HFF-Myc (cell line): ENCODE measurements at regions not wholly inside any gene's neighbourhood (a gene's known extent, or its start where the extent isn't known, plus 50 kb on each side); places are given as distances from the start of the nearest gene placed in this dataset.

Source experiments
- DNase-seq: peaks from one replicate; pipeline ENCODE4 v3.0.0-alpha.2; 2011; ENCODE audit warnings: low read depth; ENCODE audit errors: extremely low read depth
- H3K4me3 ChIP-seq: replicated peaks from 2 replicates; pipeline ENCODE4 v1.5.1; 2011; ENCODE audit warnings: low read depth, mild to moderate bottlenecking, control low read depth, low read length
- TF ChIP-seq, protein P1 (sequence below): IDR thresholded peaks from 2 replicates; pipeline ENCODE4 v1.5.1; 2012; ENCODE audit warnings: mild to moderate bottlenecking, low read depth, low read length, control low read depth; ENCODE audit errors: missing control alignments

DNA sequence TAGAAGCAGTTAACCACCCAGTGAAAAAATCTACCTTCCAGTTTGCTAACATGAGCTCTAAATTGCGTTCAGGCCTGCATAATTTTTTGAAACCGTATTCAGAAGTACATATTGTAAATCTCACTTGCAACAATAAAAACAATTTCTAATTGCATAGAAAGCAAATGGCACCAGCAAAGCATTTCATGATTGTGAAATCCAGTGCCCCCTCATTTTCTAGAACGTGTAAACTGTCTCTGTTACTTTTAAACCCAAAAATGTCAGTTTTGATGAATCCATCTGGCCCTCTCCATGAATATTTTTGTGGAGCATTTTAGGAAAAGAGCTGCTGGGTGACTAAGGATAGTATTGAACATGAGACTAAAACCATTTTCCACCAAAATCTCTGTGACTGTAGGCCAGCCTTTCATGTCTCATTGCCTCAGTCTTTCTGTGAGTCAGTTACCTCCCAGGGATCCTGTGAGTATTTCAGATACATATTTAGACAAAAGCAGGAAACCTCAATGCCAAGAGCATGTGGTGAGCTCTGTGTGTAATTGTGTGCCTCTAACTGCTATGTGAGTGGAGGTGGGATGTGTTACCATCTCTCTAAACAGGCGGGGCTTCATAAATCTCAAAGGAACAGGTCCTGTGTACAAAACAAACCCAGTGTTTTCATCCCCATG lies 477.8 kb upstream of the DCC start:
- no peak overlapping the region for H3K4me3 ChIP-seq
- TF ChIP-seq, protein P1, sequence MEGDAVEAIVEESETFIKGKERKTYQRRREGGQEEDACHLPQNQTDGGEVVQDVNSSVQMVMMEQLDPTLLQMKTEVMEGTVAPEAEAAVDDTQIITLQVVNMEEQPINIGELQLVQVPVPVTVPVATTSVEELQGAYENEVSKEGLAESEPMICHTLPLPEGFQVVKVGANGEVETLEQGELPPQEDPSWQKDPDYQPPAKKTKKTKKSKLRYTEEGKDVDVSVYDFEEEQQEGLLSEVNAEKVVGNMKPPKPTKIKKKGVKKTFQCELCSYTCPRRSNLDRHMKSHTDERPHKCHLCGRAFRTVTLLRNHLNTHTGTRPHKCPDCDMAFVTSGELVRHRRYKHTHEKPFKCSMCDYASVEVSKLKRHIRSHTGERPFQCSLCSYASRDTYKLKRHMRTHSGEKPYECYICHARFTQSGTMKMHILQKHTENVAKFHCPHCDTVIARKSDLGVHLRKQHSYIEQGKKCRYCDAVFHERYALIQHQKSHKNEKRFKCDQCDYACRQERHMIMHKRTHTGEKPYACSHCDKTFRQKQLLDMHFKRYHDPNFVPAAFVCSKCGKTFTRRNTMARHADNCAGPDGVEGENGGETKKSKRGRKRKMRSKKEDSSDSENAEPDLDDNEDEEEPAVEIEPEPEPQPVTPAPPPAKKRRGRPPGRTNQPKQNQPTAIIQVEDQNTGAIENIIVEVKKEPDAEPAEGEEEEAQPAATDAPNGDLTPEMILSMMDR: no peak
- no peak for DNase-seq

DNA sequence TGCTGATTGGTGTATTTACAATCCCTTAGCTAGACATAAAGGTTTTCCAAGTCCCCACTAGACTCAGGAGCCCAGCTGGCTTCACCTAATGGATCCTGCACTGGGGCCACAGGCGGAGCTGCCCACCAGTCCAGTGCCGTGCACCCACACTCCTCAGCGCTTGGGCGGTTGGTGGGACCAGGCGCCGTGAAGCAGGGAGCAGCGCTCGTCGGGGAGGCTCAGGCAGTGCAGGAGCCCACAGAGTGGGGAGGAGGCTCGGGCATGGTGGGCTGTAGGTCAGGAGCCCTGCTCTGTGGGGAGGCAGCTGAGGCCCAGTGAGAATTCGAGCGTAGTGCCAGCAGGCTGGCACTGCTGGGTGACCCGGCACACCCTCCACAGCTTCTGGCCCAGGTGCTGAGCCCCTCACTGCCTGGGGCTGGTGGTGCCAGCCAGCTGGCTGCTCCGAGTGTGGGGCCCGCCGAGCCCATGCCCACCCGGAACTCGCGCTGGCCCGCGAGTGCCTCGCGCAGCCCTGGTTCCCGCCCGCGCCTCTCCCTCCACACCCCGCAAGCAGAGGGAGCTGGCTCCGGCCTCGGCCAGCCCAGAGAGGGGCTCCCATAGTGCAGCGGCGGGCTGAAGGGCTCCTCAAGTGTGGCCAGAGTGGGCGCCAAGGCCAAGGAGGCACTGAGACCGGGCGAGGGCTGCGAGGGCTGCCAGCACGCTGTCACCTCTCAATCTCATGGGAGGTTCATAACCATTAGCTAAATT lies 475.6 kb upstream of the DCC start:
- no peak overlapping the region for H3K4me3 ChIP-seq
- no peak for DNase-seq
- TF ChIP-seq, protein P1: no peak

DNA sequence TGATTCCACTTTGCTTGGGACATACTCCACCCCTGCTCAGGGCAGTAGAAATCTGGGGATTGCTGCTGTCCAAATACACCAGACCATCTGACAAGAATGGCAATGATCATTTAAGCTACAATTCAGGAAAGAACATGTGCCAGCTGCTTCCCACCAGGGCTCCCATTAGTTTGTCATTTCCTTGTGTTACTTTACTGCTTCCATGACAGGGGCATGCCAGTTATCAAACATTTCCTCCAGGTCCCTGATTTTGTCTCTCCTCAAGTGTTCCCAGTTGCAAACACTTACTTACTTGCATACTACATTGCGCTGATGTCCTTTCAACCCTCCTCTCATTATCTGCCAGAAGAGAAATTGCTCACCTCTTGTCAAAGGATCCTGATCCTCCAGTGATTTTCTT lies 474.5 kb upstream of the DCC start:
- DNase-seq: no peak
- TF ChIP-seq, protein P1: no peak

DNA sequence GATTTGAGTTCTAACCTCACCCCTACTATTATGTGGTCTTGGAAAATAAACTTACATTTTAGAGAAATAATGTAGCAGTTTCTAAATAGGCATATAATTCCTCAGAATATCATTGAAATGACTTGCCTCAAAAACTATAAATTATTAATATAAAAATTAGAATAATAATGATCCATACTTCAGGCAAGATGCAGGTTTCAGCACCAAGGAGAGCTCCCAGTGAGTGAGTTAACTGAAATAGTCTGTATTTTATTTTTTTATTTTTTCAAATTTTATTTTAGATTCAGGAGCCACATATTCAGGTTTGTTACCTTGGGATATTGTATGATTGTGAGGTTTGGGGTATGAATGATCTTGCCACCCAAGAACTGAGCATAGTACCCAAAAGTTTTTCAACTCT lies 472.2 kb upstream of the DCC start:
- DNase-seq: no peak
- no peak overlapping the region for H3K4me3 ChIP-seq
- TF ChIP-seq, protein P1: no peak

More for the DNA sequence above, 474.5 kb upstream of the DCC start:
- no peak overlapping the region for H3K4me3 ChIP-seq

DNA sequence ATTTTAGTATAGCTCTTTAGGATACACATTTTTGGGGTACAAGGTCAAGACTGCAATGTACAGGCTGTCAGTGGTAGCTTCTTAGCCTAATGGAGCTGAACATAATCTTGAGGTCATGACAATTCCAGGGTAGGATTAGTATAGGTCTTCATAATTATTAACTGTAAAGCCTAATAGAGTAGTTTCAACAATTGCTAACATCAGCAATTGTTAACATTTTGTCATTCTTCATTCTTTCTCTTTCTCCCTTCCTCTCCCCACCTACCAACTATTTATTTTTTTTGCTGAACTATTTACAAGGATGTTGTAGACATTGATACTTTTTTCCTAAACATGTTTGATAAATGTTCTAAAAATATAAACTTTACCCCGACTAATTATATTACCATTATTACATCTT lies 461.3 kb upstream of the DCC start:
- no peak for DNase-seq
- TF ChIP-seq, protein P1: no peak
- no peak overlapping the region for H3K4me3 ChIP-seq

DNA sequence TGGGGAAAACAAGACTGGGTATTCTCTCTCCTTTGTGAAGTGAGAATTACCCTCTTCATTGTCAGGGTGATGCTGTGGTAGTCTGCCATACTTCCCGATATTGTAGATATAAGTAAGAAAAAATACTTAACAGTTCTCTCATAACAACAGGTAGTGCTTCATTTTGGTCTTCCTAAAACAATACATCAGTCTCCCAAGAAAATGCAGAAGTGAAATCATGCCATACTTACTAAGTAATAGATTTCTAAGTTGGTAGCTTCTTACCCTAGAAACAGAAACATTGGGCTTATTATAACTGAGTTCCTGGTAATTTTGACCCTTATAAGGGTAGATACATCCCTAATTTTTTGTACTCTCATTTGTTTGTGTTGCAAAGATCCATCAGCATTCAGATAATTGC lies 460.7 kb upstream of the DCC start:
- TF ChIP-seq, protein P1: no peak
- DNase-seq: no peak
- H3K4me3 ChIP-seq: no peak overlapping the region
